Calu3 (cell line): ENCODE measurements at regions not wholly inside any gene's neighbourhood (a gene's known extent, or its start where the extent isn't known, plus 50 kb on each side); places are given as distances from the start of the nearest gene placed in this dataset.

ENCODE experiments used
- BruUV-seq: library from RNA; stranded (reverse); fragments of 400-500 nt; replicated peaks from 2 replicates; lab custom pipeline; 2021; lab: Mats Ljungman, UMichigan
- CTCF ChIA-PET: fragments of 300-600 bp; sonication (Branson Sonifier 250); formaldehyde crosslinking; loops from one replicate; lab custom pipeline; 2022; ENCODE audit warnings: antibody characterized with exemption; lab: Charles Lee
- DNase-seq: peaks from one replicate; pipeline ENCODE4 v3.0.0; 2022
- H3K27ac Mint-ChIP-seq: one replicate; pipeline ENCODE4 v1.8.0; 2022; ENCODE audit warnings: mixed read lengths; ENCODE audit not compliant: unreplicated experiment
- H3K27me3 Mint-ChIP-seq: one replicate; pipeline ENCODE4 v1.8.0; 2022; ENCODE audit warnings: mixed read lengths; ENCODE audit not compliant: unreplicated experiment
- H3K36me3 Mint-ChIP-seq: one replicate; pipeline ENCODE4 v1.8.0; 2022; ENCODE audit warnings: mild to moderate bottlenecking, moderate library complexity, mixed read lengths; ENCODE audit not compliant: insufficient read depth, unreplicated experiment
- H3K4me1 Mint-ChIP-seq: one replicate; pipeline ENCODE4 v1.8.0; 2022; ENCODE audit warnings: mild to moderate bottlenecking, low read depth, mixed read lengths; ENCODE audit not compliant: unreplicated experiment
- H3K4me3 Mint-ChIP-seq: one replicate; pipeline ENCODE4 v1.8.0; 2022; ENCODE audit warnings: mild to moderate bottlenecking, low read depth, moderate library complexity, mixed read lengths; ENCODE audit not compliant: unreplicated experiment
- H3K9me3 Mint-ChIP-seq: one replicate; pipeline ENCODE4 v1.8.0; 2022; ENCODE audit warnings: low read depth, mixed read lengths; ENCODE audit not compliant: unreplicated experiment
- CTCF ChIP-seq: fragments of 200-600 bp; IDR thresholded peaks from one replicate; pipeline ENCODE4 v1.8.0; 2022; ENCODE audit warnings: antibody characterized with exemption; ENCODE audit not compliant: unreplicated experiment
- intact Hi-C: fragments of 100-400 bp; cut with micrococcal nuclease; formaldehyde crosslinking; loops from one replicate; pipeline ENCODE4 v1.10.0; 2022; ENCODE audit not compliant: unreplicated experiment

- Mint-ChIP-seq H3K4me1 (no peaks in the 10 kb centered on the region), H3K4me3 (no peak overlapping the region), H3K36me3 (no peaks in the 10 kb centered on the region), H3K27me3 (peaks cover 44% of the 10 kb centered on the region), H3K9me3 (no peaks in the 10 kb centered on the region), H3K27ac (no peak overlapping the region)
- BruUV-seq: no TSS peak
- TF ChIP-seq CTCF: no peak
- DNase-seq: no peak
- intact Hi-C loops: no loop called here
- CTCF ChIA-PET: no interaction called here
Observed at GRCh38 chr6:122902326-122902725, 93.7 kb upstream of the CLVS2 start.

- H3K9me3 Mint-ChIP-seq: no peaks in the 10 kb centered on the region
- H3K27ac Mint-ChIP-seq: no peak overlapping the region
- no peak for TF ChIP-seq CTCF
- no peaks in the 10 kb centered on the region for H3K36me3 Mint-ChIP-seq
- intact Hi-C loops: no loop called here
- no peak overlapping the region for H3K4me3 Mint-ChIP-seq
- DNase-seq: no peak
- CTCF ChIA-PET: no interaction called here
- H3K27me3 Mint-ChIP-seq: peaks cover 42% of the 10 kb centered on the region
- no TSS peak for BruUV-seq
- H3K4me1 Mint-ChIP-seq: no peaks in the 10 kb centered on the region
Observed at GRCh38 chr6:122903266-122903915, 92.6 kb upstream of the CLVS2 start.

- H3K4me1 Mint-ChIP-seq: no peaks in the 10 kb centered on the region
- intact Hi-C loops: no loop called here
- H3K27ac Mint-ChIP-seq: no peak overlapping the region
- peaks cover 34% of the 10 kb centered on the region for H3K27me3 Mint-ChIP-seq
- CTCF ChIA-PET: no interaction called here
- no peak for TF ChIP-seq CTCF
- H3K4me3 Mint-ChIP-seq: no peak overlapping the region
- no peaks in the 10 kb centered on the region for H3K9me3 Mint-ChIP-seq
- no peaks in the 10 kb centered on the region for H3K36me3 Mint-ChIP-seq
- BruUV-seq: no TSS peak
- no peak for DNase-seq
Observed at GRCh38 chr6:122904166-122904565, 91.9 kb upstream of the CLVS2 start.

GRCh38 chr6:122913558-122913957 lies 82.5 kb upstream of the CLVS2 start:
- CTCF ChIA-PET: no interaction called here
- Mint-ChIP-seq H3K27me3 (no peaks in the 10 kb centered on the region), H3K9me3 (peaks cover 12% of the 10 kb centered on the region), H3K27ac (no peak overlapping the region), H3K4me3 (no peak overlapping the region), H3K36me3 (no peaks in the 10 kb centered on the region), H3K4me1 (no peaks in the 10 kb centered on the region)
- no peak for DNase-seq
- TF ChIP-seq CTCF: no peak
- intact Hi-C loops: no loop called here
- no TSS peak for BruUV-seq
